ENCODE measurements at regions not wholly inside any gene's neighbourhood (a gene's known extent, or its start where the extent isn't known, plus 50 kb on each side); places are given as distances from the start of the nearest gene placed in this dataset.
A peak's percentile ranks its signal among the peaks of the same experiment; 100 is the strongest.

DNA sequence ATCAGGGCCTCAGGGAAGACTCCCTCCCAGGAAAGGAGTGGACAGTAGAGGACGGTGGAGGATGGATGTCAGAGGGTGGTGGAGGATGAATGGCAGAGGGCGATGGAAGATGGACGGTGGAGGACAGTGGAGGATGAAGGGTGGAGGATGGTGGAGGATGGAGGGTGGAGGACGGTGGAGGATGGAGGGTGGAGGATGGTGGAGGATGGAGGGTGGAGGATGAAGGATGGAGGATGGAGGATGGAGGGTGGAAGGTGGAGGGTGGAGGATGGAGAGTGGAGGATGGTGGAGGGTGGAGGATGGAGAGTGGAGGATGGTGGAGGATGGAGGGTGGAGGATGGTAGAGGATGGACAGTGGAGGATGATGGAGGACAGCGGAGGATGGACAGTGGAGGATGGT lies 95.9 kb downstream of the LRRC74A start:
- TF ChIP-seq, protein P1, sequence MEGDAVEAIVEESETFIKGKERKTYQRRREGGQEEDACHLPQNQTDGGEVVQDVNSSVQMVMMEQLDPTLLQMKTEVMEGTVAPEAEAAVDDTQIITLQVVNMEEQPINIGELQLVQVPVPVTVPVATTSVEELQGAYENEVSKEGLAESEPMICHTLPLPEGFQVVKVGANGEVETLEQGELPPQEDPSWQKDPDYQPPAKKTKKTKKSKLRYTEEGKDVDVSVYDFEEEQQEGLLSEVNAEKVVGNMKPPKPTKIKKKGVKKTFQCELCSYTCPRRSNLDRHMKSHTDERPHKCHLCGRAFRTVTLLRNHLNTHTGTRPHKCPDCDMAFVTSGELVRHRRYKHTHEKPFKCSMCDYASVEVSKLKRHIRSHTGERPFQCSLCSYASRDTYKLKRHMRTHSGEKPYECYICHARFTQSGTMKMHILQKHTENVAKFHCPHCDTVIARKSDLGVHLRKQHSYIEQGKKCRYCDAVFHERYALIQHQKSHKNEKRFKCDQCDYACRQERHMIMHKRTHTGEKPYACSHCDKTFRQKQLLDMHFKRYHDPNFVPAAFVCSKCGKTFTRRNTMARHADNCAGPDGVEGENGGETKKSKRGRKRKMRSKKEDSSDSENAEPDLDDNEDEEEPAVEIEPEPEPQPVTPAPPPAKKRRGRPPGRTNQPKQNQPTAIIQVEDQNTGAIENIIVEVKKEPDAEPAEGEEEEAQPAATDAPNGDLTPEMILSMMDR (IDR thresholded peaks at IDR 0.05; ENCODE audit: insufficient read depth, low read length, severe bottlenecking): no peak
- DNase-seq (ENCODE audit: low read depth): no peak
- peak; percentile 13 for FAIRE-seq
- Histone ChIP-seq H3K27me3 (ENCODE audit: control insufficient read depth, insufficient read depth, low read length) (no peaks in the 10 kb centered on the region), H3K36me3 (ENCODE audit: control insufficient read depth, insufficient read depth, low read length) (no peaks in the 10 kb centered on the region), H3K4me3 (ENCODE audit: low read depth, low read length) (no peak overlapping the region)

- DNase-seq (ENCODE audit: low read depth): no peak
- Histone ChIP-seq H3K27me3 (ENCODE audit: control insufficient read depth, insufficient read depth, low read length) (no peaks in the 10 kb centered on the region), H3K4me3 (ENCODE audit: low read depth, low read length) (no peak overlapping the region), H3K36me3 (ENCODE audit: control insufficient read depth, insufficient read depth, low read length) (no peaks in the 10 kb centered on the region)
- TF ChIP-seq, protein P1 (IDR thresholded peaks at IDR 0.05; ENCODE audit: insufficient read depth, low read length, severe bottlenecking): no peak
- FAIRE-seq: no peak
Measured at GRCh38 chr14:76921088-76921399, 94.8 kb downstream of the LRRC74A start.

GRCh38 chr14:76920331-76921087 lies 94.3 kb downstream of the LRRC74A start:
- FAIRE-seq (no peak), DNase-seq (ENCODE audit: low read depth) (no peak)
- Histone ChIP-seq H3K36me3 (ENCODE audit: control insufficient read depth, insufficient read depth, low read length) (no peaks in the 10 kb centered on the region), H3K4me3 (ENCODE audit: low read depth, low read length) (no peak overlapping the region), H3K27me3 (ENCODE audit: control insufficient read depth, insufficient read depth, low read length) (no peaks in the 10 kb centered on the region)
- TF ChIP-seq, protein P1 (IDR thresholded peaks at IDR 0.05; ENCODE audit: insufficient read depth, low read length, severe bottlenecking): no peak

DNA sequence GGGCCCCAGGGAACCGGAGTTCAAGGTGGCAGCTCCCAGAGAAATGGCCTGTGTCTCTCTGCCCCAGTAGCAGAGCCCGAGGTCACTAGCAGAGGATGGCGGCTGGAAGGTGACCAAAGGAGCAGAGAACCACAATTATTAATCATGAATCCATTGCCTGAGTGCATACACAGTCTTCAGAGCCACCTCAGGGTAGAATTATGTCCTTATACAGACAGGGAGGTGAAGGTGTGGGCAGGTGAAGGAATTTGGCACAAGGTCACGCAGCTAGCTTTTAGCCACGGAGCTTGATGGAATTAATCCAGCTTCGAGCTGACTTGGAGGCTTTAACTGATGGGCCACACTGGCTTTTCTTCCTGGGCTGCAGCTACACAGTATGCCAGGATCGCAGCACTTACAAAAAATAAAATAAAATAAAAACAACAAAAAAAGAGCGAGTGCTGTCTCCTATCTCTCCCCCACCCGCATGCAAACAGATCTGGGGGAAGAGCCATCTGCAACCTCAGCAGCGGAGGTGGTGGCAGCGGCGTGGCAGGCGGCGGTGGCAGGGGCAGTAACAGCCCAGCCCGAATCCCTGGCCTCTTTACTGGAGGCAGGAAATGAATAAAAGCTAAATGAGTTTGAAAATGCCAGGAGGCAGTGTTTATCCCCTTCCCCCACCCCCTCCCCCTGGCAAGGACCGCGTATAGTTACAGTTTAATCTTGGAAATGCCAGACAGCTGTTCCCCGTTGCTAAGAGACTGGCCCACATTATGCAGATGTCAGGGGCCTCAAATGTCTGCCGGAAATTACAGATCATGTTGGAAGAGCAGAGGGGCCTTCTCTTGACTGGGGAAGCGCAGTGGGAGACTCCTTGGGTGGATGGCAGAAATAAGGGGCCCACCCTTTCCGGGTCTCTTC lies 93.5 kb downstream of the LRRC74A start:
- TF ChIP-seq, protein P1 (IDR thresholded peaks at IDR 0.05; ENCODE audit: insufficient read depth, low read length, severe bottlenecking): no peak
- H3K36me3 ChIP-seq (ENCODE audit: control insufficient read depth, insufficient read depth, low read length): no peaks in the 10 kb centered on the region
- no peaks in the 10 kb centered on the region for H3K27me3 ChIP-seq (ENCODE audit: control insufficient read depth, insufficient read depth, low read length)
- no peak overlapping the region for H3K4me3 ChIP-seq (ENCODE audit: low read depth, low read length)
- FAIRE-seq (no peak), DNase-seq (ENCODE audit: low read depth) (peak; percentile 33)
